PC-9 (cell line): ENCODE measurements at regions not wholly inside any gene's neighbourhood (a gene's known extent, or its start where the extent isn't known, plus 50 kb on each side); places are given as distances from the start of the nearest gene placed in this dataset.

Experiments used
- BruUV-seq: library from RNA; stranded (reverse); fragments of 400-500 nt; replicated peaks from 2 replicates; lab custom pipeline; 2021; lab: Mats Ljungman, UMichigan
- CTCF ChIA-PET: fragments of 300-600 bp; sonication (Branson Sonifier 250); formaldehyde crosslinking; loops from one replicate; lab custom pipeline; 2022; ENCODE audit warnings: antibody characterized with exemption; lab: Charles Lee
- POLR2A ChIA-PET: fragments of 300-600 bp; sonication (Branson Sonifier 250); formaldehyde crosslinking; loops from one replicate; lab custom pipeline; 2022; ENCODE audit warnings: antibody characterized with exemption; ENCODE audit not compliant: unreplicated experiment; lab: Charles Lee
- DNase-seq, 2 experiments: peaks; one replicate each; pipeline versions ENCODE4 v3.0.0 to v3.0.0-alpha.2; 2015 to 2022; ENCODE audit warnings: mixed read lengths in 1 of 2
- H2AFZ ChIP-seq: fragments of 200-600 bp; sonication (generic); 2 replicates; pipeline ENCODE4 v1.8.1; 2017; ENCODE audit warnings: antibody characterized with exemption
- H3F3A ChIP-seq: fragments of 200-600 bp; sonication (generic); 2 replicates; pipeline ENCODE4 v1.8.1; 2017; ENCODE audit warnings: antibody characterized with exemption, mild to moderate bottlenecking, low read depth; ENCODE audit not compliant: insufficient read depth
- H3K27ac ChIP-seq: fragments of 200-600 bp; sonication (generic); 2 replicates; pipeline ENCODE4 v1.6.1; 2016; ENCODE audit warnings: mixed run types
- H3K27me3 ChIP-seq: fragments of 200-600 bp; sonication (generic); 2 replicates; pipeline ENCODE4 v1.6.1; 2016; ENCODE audit warnings: low read depth, mixed run types; ENCODE audit not compliant: insufficient read depth
- H3K36me3 ChIP-seq: fragments of 200-600 bp; sonication (generic); 2 replicates; pipeline ENCODE4 v1.6.1; 2016; ENCODE audit warnings: low read depth, mixed run types
- H3K4me1 ChIP-seq: fragments of 200-600 bp; sonication (generic); replicated peaks from 2 replicates; pipeline ENCODE4 v1.6.1; 2016; ENCODE audit warnings: mixed run types; ENCODE audit not compliant: insufficient read depth
- H3K4me2 ChIP-seq: fragments of 200-600 bp; sonication (generic); 2 replicates; pipeline ENCODE4 v1.6.1; 2017; ENCODE audit warnings: mixed run types
- H3K4me3 ChIP-seq: fragments of 200-600 bp; sonication (generic); 2 replicates; pipeline ENCODE4 v1.6.1; 2016; ENCODE audit warnings: mixed run types
- H3K79me2 ChIP-seq: fragments of 200-600 bp; sonication (generic); 2 replicates; pipeline ENCODE4 v1.6.1; 2017; ENCODE audit warnings: low read depth, mixed run types
- H3K9me2 ChIP-seq: fragments of 200-600 bp; sonication (generic); 2 replicates; pipeline ENCODE4 v1.8.1; 2017; ENCODE audit warnings: mild to moderate bottlenecking; ENCODE audit not compliant: insufficient read depth
- H3K9me3 ChIP-seq: fragments of 200-600 bp; sonication (generic); 2 replicates; pipeline ENCODE4 v1.8.1; 2016; ENCODE audit warnings: low read depth; ENCODE audit not compliant: insufficient read depth
- H4K20me1 ChIP-seq: fragments of 200-600 bp; sonication (generic); 2 replicates; pipeline ENCODE4 v1.8.1; 2017; ENCODE audit not compliant: insufficient read depth
- EZH2 ChIP-seq: fragments of 200-600 bp; sonication (generic); IDR thresholded peaks from 2 replicates; pipeline ENCODE4 v1.8.0; 2017; ENCODE audit warnings: antibody characterized with exemption, low read depth
- intact Hi-C: fragments of 100-400 bp; cut with micrococcal nuclease; formaldehyde crosslinking; loops from one replicate; pipeline ENCODE4 v1.10.0; 2022; ENCODE audit not compliant: unreplicated experiment
- TF ChIP-seq, protein P1 (sequence below): fragments of 200-600 bp; sonication (generic); conservative IDR thresholded peaks from 2 replicates; pipeline ENCODE4 v1.6.1; 2017; ENCODE audit warnings: mixed run types, antibody characterized with exemption, mild to moderate bottlenecking, moderate library complexity

DNA sequence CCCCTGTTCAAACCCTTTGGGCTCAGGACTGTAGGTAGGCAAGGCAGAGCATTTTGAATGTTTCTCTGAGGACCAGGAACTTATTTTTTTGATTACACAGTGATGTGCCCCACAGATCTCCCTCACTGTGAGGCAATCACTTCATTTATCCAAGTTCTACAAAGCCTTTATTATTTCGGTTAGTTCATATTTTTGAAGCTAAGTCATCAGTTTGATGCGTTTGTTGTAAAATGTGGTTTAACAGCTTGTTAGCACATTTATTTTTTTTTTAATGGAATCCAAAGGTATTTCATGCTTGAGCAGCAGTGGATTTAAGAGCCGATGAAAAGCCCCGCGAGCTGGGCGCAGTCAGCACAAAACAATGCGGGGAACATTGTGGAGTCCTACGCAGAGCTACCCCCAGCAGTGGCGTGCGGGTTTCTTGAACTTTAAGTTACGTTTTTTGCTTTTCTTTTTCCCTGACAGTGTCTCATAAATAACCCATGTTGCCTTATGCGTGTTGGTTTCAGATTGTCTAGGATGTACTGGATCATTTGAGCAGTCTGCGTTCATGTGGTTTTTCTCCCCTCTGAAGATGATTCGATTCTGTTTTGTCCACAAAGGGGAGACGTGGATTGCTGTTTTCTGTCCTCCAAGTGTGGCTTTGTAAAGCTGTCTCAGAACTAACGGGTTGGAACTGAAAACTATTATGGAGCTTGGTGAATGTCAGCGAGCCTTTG, 233.6 kb upstream of the BMP2 start:
- Histone ChIP-seq H4K20me1 (no peaks in the 10 kb centered on the region), H3K4me3 (peak overlapping the region; percentile 21; the same call in 1 of the 2 replicates), H3K9me2 (no peaks in the 10 kb centered on the region), H3K27me3 (0 out of 2 replicates have a peak, but pooled peaks cover 5% of the 10 kb centered on the region), H3K27ac (no peak overlapping the region), H2AFZ (no peak overlapping the region; the same call in 1 of the 2 replicates), H3K36me3 (no peaks in the 10 kb centered on the region), H3K9me3 (no peaks in the 10 kb centered on the region), H3K4me2 (peak overlapping the region; percentile 52), H3F3A (no peaks in the 10 kb centered on the region), H3K4me1 (no peaks in the 10 kb centered on the region), H3K79me2 (no peaks in the 10 kb centered on the region)
- CTCF ChIA-PET = no interaction called here
- TF ChIP-seq, protein P1, sequence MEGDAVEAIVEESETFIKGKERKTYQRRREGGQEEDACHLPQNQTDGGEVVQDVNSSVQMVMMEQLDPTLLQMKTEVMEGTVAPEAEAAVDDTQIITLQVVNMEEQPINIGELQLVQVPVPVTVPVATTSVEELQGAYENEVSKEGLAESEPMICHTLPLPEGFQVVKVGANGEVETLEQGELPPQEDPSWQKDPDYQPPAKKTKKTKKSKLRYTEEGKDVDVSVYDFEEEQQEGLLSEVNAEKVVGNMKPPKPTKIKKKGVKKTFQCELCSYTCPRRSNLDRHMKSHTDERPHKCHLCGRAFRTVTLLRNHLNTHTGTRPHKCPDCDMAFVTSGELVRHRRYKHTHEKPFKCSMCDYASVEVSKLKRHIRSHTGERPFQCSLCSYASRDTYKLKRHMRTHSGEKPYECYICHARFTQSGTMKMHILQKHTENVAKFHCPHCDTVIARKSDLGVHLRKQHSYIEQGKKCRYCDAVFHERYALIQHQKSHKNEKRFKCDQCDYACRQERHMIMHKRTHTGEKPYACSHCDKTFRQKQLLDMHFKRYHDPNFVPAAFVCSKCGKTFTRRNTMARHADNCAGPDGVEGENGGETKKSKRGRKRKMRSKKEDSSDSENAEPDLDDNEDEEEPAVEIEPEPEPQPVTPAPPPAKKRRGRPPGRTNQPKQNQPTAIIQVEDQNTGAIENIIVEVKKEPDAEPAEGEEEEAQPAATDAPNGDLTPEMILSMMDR = no peak
- TF ChIP-seq EZH2 = no peak
- no TSS peak for BruUV-seq
- no peak for DNase-seq
- intact Hi-C loops = no loop called here
- POLR2A ChIA-PET = interaction anchor here (0.6 kb wide), 1 partner anchor 419 kb away, joined by 3 read pairs; no protein-coding TSS in a partner anchor

DNA sequence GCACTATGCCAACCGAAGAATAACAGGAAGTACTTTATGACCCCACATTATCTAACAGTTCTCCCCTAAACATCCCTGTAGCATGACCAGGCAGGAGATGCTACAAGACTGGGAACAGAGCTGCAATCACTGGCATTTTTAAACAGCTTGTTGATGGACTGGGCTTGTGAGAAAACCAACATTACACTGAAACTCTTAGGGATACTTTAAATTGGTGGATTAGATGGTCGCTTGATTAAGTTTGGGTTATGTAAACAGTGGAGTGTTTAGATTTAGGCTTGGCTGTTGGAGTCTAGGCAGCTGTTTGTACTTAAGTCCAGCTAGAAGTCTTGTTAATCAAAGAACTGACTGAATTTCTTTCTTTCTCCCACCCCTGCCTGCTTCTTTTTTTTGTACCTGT, 234.1 kb upstream of the BMP2 start:
- Histone ChIP-seq H3K4me2 (peak overlapping the region; percentile 52), H3K36me3 (no peaks in the 10 kb centered on the region), H3K9me2 (no peaks in the 10 kb centered on the region), H3K27ac (no peak overlapping the region), H3F3A (no peaks in the 10 kb centered on the region), H3K79me2 (no peaks in the 10 kb centered on the region), H3K4me3 (no peak overlapping the region), H3K27me3 (0 out of 2 replicates have a peak, but pooled peaks cover 5% of the 10 kb centered on the region), H3K9me3 (no peaks in the 10 kb centered on the region), H2AFZ (no peak overlapping the region), H3K4me1 (no peaks in the 10 kb centered on the region), H4K20me1 (no peaks in the 10 kb centered on the region)
- no peak for TF ChIP-seq EZH2
- no TSS peak for BruUV-seq
- ChIA-PET POLR2A (interaction anchor here (0.6 kb wide), 1 partner anchor 418 kb away, joined by 3 read pairs; no protein-coding TSS in a partner anchor), CTCF (no interaction called here)
- no peak for DNase-seq
- intact Hi-C loops = no loop called here

DNA sequence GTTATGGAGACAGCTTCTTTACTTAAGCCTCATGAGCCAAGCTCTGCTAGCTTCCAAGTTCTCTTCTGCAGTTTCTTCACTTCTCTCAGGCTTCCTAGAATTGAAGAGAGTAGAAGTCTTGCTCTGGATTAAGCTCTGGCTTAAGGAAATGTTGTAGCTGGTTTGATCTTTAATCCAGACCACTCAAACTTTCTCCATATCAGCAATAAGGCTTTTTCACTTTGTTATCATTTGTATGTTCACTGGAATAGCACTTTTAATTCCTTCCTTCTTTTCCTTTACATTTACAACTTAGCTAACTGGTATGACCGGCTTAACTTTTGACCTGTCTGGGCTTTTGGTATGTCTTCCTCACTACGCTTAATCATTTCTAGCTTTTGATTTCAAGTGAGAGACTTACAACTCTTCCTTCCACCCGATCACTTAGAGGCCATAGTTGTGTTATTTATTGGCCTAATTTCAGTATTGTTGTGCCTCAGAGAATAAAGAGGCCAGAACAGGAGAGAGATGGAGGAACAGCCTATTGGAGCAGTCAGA, 236.6 kb upstream of the BMP2 start:
- Histone ChIP-seq H4K20me1 (no peaks in the 10 kb centered on the region), H3K79me2 (no peaks in the 10 kb centered on the region), H3K9me2 (no peaks in the 10 kb centered on the region), H3F3A (no peaks in the 10 kb centered on the region), H3K4me2 (no peak overlapping the region), H3K27ac (no peak overlapping the region), H3K4me3 (no peak overlapping the region), H3K9me3 (no peaks in the 10 kb centered on the region), H3K4me1 (no peaks in the 10 kb centered on the region), H3K36me3 (no peaks in the 10 kb centered on the region), H2AFZ (no peak overlapping the region), H3K27me3 (0 out of 2 replicates have a peak, but pooled peaks cover 5% of the 10 kb centered on the region)
- intact Hi-C loops = no loop called here
- ChIA-PET POLR2A (no interaction called here), CTCF (no interaction called here)
- no peak for DNase-seq
- no peak for TF ChIP-seq EZH2
- TF ChIP-seq, protein P1 = no peak
- BruUV-seq = no TSS peak
